DMS153 treated with DMSO at 0.1 percent for 48 hours (cell line): ENCODE measurements at regions not wholly inside any gene's neighbourhood (a gene's known extent, or its start where the extent isn't known, plus 50 kb on each side); places are given as distances from the start of the nearest gene placed in this dataset.

Source experiments
- DNase-seq: peaks from one replicate; lab custom pipeline; 2025; ENCODE audit not compliant: unreplicated experiment; lab: John Stamatoyannopoulos, UW

DNA sequence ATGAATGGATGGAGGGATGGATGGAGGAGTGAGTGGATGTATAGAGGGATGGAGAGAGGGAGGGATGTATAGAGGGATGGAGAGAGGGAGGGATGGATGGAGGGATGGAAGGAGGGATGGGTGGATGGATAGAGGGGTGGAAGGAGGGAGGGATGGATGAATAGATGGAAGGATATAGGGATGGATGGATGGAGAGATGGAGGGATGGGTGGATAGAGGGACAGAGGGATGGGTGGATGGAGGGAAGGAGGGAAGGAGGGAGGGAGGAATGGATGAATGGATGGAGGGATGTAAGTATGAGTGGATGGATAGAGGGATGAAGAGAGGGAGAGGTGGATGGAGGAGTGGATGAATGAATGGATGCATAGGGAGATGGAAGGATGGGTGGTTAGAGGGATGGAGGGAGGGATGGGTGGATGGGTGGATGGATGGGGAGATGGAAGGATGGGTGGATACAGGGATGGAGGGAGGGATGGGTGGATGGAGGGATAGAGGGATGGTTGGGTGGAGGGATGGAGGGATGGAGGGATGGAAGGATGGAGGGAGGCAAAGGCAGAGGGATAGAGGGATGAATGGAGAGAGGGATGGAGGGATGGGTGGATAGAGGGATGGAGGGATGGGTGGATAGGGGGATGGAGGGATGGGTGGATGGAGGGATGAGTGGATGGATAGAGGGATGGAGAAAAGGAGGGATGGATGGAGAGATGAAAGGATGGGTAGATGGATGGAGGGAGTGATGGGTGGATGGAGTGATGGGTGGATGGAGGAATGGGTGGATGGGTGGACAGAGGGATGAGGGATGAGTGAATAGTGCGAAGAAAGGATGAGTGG is 313.8 kb downstream of the UACA start:
- DNase-seq: no peak

DNA sequence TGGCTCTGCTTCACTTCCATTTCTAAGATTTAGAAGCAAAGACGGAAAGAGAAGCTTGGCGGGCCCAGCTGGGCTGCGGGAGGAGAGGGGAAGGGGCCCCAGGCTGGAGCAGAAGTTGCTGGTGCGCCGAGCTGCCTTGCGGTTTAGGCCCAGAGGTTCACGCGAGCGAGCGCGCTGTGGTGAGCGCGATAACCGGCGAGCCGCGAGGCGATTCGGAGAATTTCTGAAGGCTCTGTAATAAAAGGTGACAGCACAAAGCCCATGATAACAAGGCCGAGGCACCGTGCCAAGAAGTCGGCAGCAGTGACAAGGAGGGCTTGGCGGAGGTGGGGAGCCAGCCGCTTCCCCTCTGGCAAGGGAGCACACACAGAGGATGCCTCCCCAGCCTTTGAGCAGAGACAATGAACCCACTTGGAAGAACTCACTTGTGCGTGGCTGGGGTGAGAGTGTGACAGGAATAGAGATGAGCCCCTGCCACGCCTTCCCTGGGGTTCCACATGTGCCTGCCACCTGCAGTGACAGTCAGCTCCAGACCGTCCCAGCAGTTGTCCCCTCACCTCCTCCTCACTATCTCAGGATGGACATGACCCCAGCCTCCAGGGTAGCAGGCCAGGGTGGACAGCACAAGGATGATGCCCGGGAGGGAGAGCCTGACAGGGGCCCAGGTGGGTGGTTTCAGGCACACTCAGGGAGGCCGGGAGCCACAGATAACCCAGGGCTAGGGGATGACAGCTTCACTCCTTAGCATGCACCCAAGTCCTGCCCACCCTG is 315.2 kb downstream of the UACA start:
- DNase-seq: no peak

DNA sequence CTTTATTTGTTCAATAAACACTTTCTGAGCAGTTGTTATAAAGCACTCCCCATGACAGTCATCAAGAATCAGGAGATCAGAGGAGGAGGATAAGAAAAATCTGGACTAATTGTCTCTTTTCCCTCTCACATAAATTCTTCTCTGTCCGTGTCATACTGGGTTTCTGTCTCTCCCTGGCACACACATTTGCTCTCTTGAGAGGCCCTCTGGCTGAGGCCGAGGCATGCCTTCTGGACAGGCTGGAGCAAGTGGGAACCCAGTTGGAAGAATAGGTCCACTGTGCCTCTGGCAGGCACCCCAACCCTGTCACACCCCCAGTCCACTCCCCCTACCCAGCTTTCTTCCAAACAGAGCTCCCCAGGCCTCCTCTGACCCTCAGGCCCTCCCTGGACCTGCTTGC is 315.8 kb downstream of the UACA start:
- DNase-seq: no peak

DNA sequence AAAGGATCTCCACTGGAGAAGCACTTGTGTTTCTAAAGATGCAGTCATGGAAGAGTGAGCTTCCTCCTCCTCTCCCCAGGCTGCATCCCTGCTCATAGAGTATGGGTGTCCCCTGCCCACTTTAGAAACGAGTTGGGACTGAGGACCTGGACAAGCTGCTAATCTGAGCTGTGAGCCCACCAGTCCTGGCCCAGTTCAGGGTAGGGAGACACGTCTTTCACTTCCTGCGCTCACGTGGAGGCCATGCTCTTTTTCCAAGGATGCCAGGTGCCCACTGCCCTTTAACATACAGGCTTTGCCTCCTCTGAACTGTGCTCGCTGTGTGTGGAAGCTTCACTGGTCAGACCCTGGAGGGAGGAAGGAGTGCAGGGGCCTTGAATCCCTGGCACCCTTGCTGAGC is 316.3 kb downstream of the UACA start:
- no peak for DNase-seq

DNA sequence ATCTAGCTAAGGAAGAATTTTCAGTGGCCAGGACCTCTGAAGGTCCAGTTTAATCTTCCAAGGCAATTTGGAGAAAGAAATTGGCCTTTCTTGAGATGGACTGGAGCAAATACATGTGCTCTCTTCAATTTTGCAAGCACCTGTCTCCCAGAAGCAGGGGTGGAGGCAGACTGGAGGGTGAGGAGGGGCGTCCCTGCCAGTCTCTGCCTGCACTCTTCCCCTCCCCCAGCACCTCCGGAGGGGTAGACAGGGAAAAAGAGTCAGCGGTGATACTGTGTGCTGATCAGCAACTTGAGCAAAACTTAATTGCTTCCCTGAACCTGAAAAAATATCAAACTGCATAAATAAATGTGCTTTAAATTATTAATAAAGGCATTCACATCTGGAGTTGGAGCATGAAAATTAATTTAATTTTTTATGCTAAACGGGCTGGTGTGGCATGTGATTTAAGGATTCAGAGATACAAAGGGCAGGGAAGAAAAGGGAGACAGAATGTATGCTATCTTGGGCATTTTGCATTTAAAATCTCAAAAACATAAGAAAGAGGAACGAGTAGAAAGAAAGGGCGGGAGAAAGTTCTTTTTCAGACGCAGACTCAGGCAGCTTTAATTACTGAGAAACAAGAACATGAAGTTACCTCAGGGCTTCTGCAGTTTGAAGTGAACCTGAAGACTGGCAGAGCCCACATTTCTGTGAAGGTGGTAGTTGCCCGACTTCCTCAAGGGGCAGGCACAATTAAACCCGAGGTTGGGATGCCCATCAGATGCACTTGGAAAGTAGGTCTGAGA is 319.7 kb downstream of the UACA start:
- DNase-seq: no peak

DNA sequence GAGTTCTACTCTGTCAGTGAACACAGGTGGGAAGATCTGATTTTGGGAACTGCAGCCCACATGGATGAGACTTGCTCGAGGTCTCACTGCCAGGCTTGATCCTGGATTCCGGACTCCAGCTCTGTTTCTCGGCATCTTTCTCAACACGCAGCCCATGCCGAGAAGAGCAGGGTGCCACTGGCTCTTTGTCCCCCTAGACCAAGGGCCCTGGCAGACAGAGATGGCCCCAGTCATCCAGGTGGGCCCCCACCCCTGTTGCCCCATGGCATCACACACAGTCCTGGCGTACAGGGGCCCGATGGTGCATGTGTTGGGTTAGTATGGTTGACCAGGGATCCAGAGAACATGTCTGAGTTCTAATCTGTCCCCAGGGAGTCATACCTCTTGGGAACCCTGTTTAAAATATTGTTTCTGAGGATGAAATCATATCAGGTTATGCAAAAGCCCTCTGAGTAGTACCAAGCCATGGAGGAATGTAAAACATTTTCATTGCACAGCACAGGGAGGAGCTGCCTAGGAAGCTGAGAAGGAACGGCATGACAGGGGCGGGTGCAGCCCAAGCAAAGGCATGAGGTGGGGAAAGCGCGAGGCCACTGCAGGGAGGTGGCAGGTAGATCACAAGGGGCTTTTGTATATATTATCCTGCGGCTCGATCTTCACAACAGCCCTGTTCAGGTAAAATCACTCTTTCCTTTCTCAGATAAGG is 320.6 kb downstream of the UACA start:
- DNase-seq: no peak

DNA sequence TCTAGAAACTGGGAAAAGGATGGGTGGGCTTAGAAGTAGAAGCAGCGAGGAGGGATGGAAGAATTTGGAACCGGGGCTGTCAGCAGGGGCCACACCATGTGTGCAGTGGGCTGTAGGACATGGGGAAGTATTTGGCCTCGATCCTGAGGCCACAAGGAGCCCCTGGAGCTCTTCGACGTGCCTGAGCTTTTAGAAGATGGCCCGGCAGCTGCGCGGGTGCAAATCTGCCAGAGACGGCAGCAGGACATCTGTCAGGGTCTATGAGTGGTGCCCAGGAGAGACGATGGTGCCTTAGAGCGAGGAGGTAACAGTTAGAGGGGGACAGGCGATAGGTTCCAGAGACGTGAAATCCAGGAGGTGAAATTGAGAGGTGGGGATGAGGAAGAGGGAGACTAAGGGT is 321.1 kb downstream of the UACA start:
- no peak for DNase-seq

DNA sequence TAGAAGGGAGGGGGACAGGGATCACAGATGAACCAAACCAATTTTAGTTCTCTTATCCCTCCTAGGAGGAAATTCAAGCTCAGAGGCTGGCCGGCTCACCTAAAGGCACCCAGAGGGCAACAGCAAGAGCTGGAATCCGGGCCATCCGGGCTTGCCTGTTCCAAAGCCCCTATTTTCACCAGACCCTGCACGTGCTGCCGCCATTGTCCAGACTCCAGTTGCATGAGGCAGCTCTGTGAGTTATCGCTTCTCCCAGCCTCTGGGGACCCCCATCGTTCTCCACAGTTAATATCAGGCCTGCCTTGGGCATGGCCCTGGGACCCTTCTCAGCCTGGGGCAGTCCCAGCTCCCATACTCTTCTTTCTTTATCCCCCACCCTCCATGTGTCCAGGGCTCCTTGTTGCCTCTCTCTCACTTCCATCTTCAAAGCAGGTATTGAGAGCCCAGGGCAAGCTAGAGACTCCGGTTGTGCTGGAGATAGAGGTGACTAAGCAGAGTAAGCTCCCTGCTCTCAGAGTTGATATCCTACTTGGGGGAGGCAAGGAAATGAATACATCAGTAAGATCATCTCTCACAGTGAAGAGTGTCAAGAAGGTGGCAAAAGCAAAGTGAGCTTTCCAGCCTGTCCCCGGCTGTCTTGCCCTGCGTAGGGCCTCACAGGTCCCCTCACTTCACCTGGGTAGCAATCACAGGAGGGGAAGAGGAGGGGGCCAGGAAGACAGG is 322.8 kb downstream of the UACA start:
- DNase-seq: no peak

DNA sequence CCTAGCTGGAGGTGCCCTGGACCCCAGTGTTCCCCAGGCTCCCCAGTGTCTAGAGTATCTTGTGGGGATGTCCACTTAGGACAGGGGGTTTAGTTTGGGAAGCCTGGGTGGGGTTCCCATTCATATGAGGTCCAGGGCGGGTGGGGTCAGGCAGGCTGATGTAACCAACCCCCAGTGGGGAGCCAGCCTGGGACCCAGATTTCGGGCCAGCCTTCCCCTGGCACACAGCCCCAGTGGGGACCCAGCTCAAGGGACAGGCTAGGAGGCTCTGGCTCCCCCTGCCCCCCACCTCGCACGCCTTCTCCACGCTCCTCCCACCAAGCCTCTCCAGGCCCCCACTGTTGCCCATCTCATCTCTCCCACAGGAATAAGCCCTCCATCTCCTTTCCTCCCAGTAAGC is 323.5 kb downstream of the UACA start:
- DNase-seq: no peak

DNA sequence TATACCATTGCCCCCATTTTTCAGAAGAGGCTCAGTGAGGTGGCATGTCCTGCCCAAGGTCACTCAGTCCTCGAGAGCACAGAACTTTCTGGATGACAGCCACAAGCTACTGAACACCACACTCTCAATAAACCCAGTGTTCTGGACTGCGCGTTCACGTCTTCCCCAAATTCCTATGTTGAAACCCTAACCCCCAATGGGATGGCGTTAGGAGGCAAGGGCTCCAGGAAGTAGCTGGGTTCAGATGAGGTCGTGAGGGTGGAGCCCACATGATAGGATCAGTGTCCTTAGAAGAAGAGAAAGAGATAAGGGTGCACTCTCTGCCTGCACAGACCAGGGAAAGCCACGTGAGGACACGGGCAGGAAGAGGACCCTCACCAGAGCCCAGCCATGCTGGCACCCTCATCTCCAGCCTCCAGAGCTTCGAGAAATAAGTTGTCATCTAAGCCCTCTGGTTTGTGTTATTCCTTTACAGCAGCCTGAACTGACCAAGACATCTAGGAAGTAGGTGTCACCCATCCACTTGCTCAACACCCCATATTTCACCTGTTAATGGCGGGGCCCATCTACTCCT is 324.0 kb downstream of the UACA start:
- no peak for DNase-seq

DNA sequence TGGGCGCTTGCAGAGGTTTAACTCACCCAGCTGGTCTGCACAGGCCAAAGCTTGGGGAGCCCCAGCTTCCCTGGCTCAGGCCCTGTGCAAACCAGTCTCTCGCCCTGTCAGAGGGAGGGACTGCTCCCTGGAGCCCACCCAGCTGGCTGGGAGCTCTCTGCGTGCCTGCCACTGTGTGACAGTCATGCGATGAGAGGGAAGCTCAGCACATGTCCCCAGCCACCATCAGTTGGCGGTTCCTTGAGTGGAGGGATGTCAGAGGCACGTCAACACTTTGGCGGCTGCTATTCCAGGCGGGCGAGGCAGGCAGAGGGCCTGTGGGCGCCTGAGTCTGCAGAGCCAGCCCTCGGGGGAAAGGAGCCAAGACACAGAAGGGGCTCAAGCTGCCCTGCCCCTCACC is 324.6 kb downstream of the UACA start:
- DNase-seq: no peak

DNA sequence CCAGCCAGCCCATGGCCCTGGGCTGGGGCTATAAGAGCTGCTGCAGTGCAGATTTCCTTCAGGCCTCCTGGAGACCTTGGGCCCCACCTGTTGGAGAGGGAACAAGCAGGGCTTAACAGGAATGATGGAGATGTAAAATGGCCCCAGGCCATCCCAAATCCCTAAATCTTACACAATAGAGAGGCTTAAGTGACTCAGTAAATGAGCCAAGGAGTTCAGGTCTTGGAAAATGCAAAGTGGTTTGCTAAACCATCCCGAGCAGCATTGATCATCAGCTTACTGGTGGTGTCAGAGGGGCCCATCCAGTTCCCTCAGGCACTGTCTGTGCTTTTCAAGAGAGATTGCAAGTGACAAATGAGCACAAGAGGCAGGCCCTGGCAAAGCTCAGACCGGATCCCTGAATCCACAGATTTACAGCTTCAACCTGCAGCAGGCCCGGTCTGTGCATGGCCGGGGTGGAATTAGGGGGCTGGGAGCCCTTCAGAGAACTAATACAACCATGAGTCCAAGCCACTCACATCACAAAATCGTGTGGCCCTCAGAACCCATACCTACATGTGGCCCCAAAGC is 325.4 kb downstream of the UACA start:
- DNase-seq: no peak

DNA sequence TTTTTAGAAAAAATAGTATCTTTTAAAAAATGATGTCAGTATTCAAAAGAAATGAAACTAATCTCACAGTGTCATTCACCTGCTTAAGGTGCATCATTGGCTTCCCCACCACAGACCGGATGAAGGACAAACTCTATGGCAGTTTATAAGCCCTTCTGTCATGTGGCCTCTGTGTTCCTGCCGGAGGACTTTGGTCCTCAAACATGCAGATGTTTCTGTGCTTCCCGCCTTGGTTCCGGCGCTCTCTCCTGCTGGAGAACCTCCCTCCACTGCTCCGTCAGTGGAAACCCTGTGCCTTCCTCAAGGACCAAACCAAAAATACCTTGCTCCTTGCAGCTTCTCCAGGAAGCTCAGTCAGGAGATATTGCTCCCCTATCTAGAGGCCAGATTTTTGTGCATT is 326.3 kb downstream of the UACA start:
- DNase-seq: no peak

DNA sequence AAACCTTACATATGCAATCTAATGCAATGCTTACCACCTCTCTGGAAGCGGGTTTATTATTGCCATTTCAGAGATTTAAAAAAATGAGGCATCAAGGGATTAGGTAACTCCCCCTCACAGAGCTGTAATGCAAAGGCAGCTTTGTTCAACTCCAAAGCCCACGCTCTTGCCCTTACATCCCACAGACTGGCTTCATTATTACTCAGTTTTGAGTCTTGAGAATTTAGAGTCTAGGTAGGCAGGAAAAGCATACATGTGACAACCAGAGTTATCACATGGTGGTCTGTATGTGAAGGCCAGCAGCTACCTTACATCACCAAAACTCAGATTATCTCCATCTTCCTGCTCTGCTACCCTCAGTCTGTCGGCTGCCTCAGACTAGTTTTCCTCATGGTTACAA is 326.9 kb downstream of the UACA start:
- no peak for DNase-seq

DNA sequence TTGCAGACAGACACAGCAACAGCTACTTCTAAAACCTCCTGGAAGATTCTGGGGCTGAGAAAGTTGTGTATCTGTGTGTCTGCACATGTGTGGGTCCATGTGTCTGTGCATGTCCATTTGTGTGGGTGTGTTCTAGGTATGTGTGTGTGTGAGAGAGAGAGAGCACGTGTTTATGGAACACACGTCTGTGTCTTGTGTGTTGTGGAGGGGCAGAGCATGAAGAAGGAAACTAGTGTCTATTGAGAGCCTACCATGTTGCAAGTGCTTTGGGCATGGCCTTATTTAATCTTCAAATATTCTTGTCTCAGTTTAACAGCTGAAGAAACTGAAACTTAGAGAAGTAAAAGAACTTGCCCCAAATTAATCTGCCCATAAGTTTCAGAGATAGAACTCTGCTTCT is 327.5 kb downstream of the UACA start:
- DNase-seq: no peak

DNA sequence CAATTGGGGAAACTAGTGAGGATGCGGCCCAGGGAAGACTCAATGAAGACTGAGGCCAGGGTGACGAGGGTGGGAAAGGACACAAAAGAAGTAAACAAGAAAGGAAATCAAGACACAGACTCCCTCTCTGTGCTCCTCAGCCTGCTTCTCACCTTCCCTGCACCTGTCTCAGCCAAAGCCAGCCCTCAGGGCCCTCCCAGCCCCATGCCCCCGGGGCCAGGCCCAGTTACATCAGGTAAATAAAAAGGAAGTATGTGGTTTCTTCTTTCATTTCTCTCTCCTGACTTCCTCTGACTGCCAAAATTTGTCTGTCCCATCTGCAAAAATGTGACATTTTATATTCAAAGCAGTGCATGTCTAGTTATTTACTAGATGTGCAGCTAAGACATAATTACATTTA is 328.0 kb downstream of the UACA start:
- DNase-seq: no peak

DNA sequence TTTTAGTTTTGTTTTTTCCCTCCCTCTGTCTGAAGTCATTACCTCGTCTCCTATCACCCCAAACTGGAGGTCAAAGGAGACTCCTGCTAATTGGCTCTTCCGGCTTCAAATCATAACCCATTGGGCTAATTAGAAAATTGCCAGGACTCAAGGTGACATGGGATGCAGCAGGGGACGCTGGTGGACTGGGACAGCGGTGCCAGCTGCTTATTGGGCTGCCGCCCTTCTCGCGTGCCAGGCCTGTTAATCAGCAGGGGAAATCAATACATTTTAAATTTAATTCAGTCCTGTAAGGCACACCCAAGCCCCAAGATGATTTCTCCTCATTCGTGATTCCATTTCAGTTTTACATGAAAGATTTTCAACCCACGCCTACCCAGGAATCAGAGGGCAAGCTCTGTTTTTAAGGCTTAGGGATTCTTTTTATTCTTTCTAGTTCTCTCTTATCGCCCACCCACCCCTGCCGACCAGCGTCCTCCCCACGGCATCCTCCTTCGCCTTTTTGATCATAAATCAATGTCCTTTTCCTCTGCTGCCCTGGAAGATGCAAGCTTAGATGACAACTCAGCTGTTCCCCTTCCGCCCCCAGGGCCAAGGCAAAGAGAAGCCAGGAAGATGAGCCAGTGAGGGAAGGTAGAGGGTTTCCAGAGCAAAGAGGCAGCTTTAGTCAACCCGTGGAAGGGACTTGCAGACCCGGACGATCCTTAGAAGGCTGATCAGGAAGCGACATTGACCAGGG is 329.6 kb downstream of the UACA start:
- no peak for DNase-seq

DNA sequence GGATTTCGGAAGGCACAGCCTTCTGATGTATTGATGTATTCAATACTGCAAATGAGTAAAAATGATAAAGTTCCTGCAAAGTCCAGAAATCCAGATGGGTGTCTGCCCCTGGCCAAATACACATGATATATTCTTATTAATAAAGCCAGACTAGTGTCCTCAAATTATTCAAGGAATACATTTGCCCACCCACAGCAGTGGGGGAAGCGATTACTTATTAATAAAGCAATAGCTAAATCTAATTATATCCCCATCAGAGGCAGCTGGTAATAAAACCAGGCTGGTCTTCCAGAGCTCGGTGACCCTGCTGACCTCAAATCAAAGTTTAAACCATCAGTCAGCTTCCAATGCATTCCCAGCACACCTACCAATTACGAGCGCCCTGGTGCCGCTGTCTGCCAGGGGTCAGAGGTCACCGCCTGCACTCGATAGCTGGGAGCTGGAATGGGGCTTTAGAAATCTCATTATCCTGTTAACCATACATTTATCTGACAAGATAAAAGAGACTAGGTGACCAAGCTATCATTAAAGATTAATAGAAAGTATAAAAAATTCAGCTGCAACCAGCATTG is 330.3 kb downstream of the UACA start:
- DNase-seq: no peak

DNA sequence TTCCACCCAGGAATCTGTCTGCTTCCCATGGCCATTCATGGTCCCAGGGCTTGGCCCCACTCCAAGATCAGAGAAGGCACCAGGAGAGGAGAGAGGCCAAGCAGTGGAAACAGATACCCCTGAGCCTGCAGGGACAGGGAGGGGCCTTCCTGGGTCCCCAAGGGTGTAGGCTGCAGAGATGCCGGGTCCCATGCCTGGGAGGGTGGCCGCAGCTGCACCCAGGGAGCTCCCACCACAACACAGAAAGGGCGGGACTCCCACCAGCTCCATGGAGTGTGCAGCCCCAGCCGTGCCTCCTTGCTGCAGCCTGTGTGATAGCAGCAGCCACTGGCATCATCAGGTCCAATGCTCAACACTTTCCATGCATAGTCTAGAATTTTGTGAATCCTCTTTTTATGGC is 331.5 kb downstream of the UACA start:
- DNase-seq: no peak
